Fibroblast of peridontal ligament (primary cell): ENCODE measurements at regions not wholly inside any gene's neighbourhood (a gene's known extent, or its start where the extent isn't known, plus 50 kb on each side); places are given as distances from the start of the nearest gene placed in this dataset.

Experiments used
- DNase-seq: peaks from one replicate; pipeline ENCODE4 v3.0.0-alpha.2; 2010; ENCODE audit errors: extremely low read depth

GRCh38 chr2:143955401-143956065 is 564.4 kb downstream of the ZEB2 start:
- peak; percentile 81 for DNase-seq

- DNase-seq: no peak
Observed at GRCh38 chr2:143954844-143955243, 565.1 kb downstream of the ZEB2 start.

GRCh38 chr2:143954186-143954585 is 565.7 kb downstream of the ZEB2 start:
- peak; percentile 62 for DNase-seq

- DNase-seq: peak; percentile 27
Observed at GRCh38 chr2:143953451-143954030, 566.4 kb downstream of the ZEB2 start.

GRCh38 chr2:143952536-143952935 is 567.4 kb downstream of the ZEB2 start:
- DNase-seq: no peak

- no peak for DNase-seq
Observed at GRCh38 chr2:143950704-143951103, 569.2 kb downstream of the ZEB2 start.

- DNase-seq: peak; percentile 51
Observed at GRCh38 chr2:143949121-143949848, 570.6 kb downstream of the ZEB2 start.

- DNase-seq: no peak
Observed at GRCh38 chr2:143948710-143949109, 571.2 kb downstream of the ZEB2 start.

DNA sequence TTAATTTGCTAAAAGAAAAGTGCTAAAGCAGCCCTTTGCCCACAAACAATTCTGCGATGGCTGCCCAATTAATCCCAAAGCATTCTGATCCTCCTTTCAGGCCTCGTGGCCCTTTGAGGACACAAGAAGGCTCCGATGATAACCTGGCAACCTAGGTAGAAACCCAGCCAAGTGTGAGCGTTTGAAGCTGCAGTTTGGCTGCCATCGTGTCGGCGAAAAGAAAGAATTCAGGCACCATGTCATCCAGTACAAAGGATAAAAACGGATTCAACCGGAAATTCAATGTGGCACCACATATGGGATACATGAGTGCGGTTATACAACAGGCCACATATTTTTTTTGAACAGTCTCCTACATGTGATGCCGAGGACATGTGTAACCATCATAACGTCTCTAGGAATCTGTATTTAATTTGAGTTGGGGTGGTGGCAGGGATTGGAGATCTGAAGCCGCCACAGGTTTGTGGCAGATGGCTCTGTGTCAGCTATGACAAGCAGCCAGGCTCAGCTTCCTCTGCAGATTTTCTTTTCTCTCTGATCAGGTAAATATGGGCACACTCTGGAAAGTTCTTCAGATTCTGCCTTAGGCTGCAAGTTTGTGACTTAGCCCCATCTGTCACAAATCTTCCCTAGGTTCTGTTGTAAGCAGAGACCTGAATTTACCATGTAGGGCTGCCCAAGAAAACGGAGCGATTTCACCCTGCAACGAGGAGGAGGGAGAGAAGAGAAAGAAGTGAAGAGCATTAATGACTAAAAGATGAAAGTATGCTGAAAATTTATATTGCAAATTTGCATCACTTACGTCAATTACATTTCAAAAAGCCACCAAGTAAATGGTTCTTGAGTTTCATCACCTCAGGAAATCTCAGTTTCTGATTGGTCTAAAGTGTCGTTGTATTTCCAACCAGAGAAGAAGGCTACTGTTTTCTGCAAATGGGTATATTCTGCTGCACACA is 573.2 kb downstream of the ZEB2 start:
- DNase-seq: no peak

DNA sequence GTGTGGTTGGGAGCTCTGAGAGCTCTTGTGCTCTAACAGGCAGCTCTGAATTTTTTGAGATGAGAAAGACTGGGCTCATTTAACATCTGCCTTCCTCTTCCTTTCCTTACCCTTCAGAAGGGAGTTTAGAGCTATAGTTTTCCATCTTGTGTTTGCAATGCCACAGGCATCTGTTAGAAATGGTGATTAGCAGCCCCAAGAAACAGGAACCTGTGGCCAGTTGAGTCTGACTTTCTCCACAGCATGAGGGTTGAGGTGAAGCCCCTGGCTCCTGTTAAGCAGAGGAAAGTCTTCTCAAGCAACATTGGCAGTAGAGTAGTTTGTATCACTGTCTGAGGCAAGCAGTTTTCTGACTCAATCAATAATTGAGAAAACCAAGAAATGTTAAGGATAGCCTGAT is 577.4 kb downstream of the ZEB2 start:
- no peak for DNase-seq

GRCh38 chr2:143940720-143941119 is 579.2 kb downstream of the ZEB2 start:
- DNase-seq: no peak

GRCh38 chr2:143939626-143940330 is 580.1 kb downstream of the ZEB2 start:
- DNase-seq: peak; percentile 89

DNA sequence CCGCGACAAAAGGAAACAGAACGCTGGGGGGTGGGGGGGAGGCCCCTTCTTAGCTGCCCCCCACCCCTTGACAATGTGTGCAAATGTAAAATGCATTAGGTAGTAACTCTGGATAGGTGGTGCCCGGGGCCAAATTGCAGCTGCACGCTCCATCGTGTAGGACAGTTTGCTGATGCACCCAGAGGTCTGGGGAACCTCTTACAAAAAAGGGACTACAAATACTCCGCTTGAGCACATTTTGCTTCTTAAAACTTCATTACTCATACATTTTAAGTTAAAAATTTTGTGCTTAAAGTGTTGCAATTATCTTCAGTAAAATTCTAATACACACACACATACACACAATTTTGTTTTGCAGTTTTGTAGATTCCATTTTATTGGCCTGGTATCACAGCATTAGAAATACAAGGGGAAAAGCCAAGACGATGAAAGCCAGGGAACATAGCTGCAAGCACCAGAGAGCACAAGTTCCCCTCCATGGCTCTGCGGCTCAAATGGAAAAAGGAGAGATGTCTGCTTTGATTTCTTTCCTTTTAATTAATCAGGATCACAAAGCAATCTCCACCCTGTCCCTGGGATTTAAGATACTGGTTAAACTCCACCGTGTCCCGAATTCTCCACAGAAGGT is 582.1 kb downstream of the ZEB2 start:
- DNase-seq: peak; percentile 18

DNA sequence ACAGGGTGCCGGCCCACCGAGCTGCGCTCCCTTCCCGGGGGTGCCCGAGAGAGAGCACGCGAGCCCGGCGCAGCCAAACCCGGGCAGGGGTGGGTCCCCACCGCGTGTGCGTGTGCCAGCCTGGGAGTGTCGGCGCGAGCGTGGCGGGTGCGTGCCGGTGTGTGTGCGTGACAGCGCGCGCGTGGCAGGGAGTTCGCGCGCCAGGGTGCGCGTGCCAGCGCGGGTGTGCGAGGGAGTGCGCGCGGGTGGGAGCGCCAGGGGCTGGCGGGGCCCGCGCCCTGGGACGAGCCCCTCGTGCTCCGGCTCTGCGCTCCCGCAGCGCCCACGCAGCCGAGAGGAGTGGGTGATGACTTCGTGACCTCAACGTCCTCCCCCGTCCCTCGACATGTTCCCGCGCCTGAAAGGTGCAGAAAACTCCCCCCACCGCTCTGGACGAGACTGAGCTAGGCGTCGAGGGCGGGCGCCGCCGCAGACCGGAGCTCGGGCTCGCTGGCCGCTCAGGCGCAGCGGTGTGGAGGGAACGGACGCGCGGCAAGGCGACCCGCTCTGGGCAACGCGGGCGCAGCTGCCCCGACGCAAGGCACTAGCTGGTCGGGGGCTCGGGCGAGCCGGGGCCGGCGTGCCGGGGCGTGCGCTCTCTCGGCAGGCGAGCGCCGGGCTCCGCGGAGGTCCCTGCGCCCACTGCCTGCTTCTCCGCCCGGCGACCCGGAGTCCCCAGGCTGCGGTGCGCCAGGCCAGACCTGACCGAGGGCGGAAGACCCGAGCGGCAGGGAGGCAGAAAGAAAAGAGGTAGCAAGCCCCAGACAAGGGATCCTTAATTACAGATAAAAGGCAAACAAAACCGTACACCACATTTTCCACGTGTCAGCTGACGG is 582.8 kb downstream of the ZEB2 start:
- peak; percentile 27 for DNase-seq

DNA sequence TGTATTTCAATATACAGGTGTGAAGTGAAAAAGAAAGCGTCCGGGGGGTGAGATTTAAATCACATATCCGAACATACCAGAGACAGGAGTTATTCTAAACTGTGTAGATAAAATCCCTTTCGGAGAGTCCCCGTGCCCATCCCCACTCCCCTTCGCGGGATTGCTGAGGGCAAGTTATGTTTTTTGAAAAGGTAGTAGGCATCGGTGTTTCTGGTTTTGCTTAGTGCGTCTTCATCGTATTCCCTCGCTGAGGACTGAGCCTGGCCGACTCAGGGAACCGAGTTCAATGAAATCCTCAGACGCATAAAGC is 583.4 kb downstream of the ZEB2 start:
- peak; percentile 27 for DNase-seq

DNA sequence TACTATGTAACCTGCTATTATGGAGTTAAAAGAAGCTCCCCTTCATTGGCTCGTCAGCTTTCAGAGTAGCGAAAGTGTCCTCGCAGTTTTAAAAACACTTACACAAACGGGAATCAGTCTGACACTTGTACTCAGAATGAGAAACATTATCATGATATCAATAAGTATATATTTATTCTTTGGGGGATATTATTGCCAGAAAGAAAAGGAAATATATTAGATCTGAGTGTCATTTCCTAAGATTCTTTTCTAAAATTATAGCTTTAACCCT is 584.5 kb downstream of the ZEB2 start:
- DNase-seq: no peak

DNA sequence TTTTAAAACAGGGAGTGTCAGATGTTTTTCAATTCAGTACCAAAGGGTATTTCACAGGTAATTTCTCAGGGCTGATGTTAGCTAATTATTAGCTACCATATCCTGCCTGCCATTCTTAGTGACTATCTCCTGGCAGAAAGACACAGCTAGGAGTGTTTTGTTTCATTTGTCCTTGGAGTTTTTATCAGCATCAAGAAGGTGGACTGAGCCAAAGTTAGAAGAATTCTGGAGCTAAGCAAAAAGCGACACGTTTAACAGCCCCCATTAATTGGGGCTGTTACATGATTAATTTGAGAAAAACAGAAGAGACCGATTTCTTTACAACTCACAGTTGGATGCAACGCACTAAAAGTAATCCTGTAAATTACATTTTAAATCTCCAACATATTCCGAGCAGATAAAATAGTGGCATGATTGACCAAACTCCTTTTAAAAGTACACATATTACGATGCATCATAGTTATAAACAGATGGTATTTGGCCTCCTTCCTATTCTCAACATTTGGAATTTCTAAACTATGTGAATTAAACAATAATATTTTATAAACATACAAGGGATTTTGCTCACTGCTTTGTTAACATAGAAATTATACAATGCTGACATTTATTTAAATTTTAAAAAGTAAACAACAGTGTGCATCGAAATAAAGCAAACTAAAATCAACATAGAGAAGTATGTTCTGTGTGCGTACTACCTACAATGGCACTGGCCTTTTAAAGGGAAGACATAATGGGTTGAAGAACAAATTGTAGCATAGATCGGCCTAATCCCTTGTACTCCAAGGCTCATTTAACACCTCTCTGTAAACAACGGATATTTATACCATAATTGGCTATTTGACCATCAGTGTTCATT is 585.1 kb downstream of the ZEB2 start:
- DNase-seq: peak; percentile 46

DNA sequence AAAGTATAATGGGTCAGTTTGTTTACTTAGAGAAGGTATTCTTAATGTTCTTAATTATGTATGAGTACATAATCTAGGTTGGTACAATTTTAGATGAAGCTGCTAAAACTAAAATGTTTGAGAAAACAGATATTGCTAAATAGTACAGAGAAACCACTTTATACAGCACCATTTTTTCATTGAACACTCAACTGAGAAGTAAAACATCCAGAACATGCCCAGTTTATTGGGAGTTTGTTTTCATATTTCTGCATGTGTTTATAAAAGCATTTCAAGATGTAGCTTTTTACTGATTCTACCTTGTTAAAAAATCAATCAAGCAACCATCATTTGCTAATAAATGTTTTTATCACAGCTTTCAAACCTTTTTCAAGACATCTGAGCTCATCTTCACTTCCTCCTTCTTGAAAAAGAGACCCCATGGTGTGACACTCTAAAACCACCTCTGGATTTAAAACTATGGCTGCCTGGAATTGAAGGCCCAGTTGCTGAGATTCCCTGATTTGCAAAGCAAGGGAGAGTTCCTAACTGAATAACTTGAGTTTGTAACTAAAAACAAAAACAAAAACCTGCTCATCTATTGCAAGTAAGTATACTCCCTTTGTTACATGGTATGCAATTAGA is 585.9 kb downstream of the ZEB2 start:
- DNase-seq: no peak

- no peak for DNase-seq
Observed at GRCh38 chr2:143930891-143931290, 589.0 kb downstream of the ZEB2 start.
